HG03469 (cell line): ENCODE measurements at regions not wholly inside any gene's neighbourhood (a gene's known extent, or its start where the extent isn't known, plus 50 kb on each side); places are given as distances from the start of the nearest gene placed in this dataset.
"Not testable (repeated sequence)": the region's sequence is repeated elsewhere in the genome, so short reads cannot be mapped to it uniquely, and the experiment has no call there.

Experiments
- ATAC-seq: cut with Tn5 transposase; IDR thresholded peaks from one replicate; pipeline ENCODE4 v1.9.1; 2021; ENCODE audit warnings: mild to moderate bottlenecking, moderate library complexity, moderate number of reproducible peaks; ENCODE audit not compliant: unreplicated experiment

DNA sequence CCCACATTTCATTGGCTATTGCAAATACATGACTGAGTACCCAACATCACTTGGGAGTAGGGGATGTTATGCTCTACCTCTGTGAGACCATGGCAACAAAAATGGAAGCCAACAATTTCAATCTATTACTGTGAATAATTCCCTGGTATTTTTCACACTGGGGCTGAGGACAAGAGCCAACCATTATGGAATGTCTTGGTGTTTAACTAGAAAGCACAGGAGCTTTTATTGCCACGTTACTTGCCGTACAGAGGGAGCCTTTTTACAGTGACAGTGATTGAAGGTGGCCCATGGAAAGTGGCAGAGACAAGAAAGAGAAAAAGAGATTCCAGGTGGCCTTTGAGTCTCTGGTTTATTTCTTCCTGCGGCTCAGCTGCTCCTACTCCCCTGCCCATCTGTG is 105.7 kb upstream of the TBC1D5 start:
- no peak for ATAC-seq

DNA sequence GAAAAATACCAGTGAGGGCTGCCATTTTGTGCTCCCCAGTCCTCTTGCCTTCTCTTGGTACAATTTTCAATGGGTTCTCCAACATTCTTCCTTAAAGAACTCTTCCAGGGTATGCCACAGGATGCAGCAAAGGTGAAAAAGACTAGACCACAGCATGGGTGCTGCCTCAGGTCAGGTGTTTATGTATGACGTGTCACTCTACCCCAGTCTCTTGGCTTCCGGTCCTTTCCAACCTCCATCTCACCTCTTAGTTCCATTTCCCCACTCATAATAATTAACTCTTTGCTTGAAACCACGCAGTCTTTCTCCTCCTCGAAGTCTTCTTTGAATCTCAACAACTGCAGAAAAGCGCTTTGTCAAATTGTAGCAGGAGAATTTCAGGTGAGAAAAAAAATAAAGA is 104.7 kb upstream of the TBC1D5 start:
- no peak for ATAC-seq

GRCh38 chr3:17846466-17846865 is 104.0 kb upstream of the TBC1D5 start:
- ATAC-seq: no peak

- no peak for ATAC-seq
Measured at GRCh38 chr3:17845026-17845812, 102.8 kb upstream of the TBC1D5 start.

DNA sequence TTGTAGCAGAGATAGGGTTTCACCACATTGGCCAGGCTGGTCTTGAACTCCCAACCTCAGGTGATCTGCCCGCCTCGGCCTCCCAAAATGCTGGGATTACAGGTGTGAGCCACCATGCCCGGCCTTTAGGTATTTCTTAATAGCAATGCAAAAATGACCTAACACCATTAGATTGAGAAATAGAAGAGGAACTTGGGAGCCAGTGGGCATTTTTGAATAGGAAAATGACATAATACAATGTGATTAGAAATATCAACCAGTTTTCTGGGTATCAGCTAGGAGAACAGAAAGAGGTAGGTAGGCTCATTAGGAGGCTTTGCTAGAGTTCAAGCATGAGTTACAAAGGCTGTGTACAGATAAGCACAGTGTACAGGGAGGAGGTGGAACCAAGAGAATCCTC is 101.8 kb upstream of the TBC1D5 start:
- no peak for ATAC-seq

- ATAC-seq: no peak
Measured at GRCh38 chr3:17841190-17841828, 98.9 kb upstream of the TBC1D5 start.

DNA sequence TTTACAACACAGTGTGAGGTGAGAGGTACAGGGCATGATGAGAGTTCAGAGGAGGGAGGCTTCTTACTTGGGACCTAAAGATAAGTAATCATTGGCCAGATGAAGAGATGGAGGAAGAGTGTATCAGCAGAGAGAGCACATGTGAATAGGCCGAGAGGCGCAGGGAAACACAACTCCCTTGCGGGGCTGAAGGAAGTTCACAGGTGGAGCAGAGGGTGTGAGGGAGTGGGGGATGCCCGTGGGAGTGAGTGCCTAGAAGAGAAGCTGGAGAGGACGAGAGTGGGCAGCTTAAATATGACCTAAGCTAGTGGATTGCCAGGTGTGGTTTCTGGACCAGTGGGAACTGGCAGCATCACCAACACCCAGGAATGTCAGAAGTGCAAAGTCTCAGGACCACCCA is 98.2 kb upstream of the TBC1D5 start:
- no peak for ATAC-seq

GRCh38 chr3:17840126-17840525 is 97.7 kb upstream of the TBC1D5 start:
- ATAC-seq: no peak

- ATAC-seq: no peak
Measured at GRCh38 chr3:17836919-17837318, 94.5 kb upstream of the TBC1D5 start.

DNA sequence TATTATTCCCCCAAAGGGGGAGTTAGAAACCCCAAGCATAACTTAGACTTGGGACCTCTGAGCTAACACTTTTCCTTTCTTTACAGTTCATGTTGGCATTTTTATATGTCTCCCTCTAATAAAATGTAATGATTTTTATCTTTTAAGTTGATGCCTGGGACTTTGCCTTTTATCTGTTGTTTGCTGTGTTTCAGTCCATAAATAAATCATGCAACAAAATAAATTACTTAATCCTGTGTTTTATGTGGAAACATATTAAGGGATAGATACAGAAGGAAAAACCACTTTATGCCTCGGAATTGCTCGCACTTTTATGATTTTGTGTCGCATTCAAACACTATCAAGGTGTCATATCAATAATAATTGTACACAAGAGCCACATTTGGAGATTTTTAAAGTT is 93.7 kb upstream of the TBC1D5 start:
- no peak for ATAC-seq

- no peak for ATAC-seq
Measured at GRCh38 chr3:17833786-17834559, 91.5 kb upstream of the TBC1D5 start.

DNA sequence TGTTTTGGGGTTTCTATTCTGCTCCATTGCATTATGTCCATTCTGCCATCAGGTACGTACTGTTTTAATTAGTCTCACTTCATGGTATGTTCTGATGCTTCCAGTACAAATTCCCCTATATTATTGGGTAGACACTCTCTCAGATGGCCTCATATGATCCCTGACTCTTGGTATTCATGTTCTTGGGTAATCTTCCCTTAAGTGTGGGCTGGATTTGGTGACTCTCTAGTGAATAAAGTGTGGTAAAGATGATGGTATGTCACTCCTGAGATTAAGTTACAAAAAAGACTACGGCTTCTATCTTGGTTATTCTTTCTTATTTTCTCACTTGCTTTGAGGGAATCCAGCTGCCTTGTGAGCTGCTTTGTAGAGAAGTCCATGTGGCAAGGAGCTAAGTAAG is 89.6 kb upstream of the TBC1D5 start:
- no peak for ATAC-seq

DNA sequence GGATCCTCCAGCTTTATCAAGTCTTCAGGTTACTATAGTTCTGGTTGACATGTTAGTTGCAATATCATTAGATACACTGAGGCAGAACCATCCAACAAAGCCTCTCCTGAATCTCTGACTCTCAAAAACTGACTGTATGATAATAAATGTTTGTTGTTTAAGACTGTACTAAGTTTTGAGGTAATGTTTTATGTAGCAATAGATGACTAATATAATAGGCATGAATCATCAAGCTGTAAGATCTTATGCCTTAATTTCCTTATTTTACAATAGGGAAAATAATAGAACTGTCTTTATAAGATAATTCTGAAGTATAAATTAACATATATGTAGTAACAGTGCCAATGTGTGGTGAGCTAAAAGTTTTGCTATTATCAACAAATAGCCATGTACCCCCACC is 88.9 kb upstream of the TBC1D5 start:
- ATAC-seq: no peak

DNA sequence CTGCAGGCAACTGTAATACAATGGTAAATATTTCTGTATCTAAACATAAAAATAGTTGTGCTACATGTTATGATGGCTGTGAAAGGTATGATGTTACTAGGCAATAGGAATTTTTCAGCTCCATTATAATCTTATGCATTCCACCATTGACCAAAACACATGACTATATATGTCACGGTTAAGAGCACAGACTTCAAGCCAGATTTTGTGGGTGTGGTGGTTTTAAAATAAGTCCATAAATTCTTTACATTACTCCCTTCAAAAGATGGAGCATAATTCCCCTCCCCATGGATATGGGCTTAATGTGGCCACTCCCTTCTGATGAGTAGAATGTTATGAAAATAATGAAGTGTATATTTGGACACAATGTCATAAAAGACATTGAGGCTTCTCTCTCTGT is 88.4 kb upstream of the TBC1D5 start:
- no peak for ATAC-seq

GRCh38 chr3:17828388-17828787 is 86.0 kb upstream of the TBC1D5 start:
- ATAC-seq: no peak

GRCh38 chr3:17825298-17825697 is 82.9 kb upstream of the TBC1D5 start:
- no peak for ATAC-seq

- ATAC-seq: no peak
Measured at GRCh38 chr3:17823816-17824215, 81.4 kb upstream of the TBC1D5 start.

DNA sequence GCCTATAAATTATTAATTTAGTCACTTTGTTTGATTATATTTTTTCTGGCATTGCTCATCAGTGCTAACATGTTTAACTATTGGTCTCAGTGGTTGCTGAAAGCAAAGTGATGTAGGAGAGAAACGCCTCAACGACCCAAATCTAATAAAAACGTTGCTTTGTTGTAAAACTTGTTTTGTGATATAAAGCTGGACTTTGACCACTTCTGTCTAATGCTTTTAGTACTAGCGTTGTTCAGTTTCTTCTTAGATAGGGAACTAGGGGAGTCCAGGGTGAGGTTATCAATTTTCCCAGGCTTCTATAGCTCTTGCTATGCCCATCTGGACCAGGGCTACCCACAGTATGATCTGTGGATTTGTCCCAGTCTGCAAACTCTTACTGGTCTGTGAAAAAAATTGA is 80.6 kb upstream of the TBC1D5 start:
- ATAC-seq: no peak

GRCh38 chr3:17820704-17821103 is 78.3 kb upstream of the TBC1D5 start:
- ATAC-seq: no peak

GRCh38 chr3:17820275-17820674 is 77.8 kb upstream of the TBC1D5 start:
- no peak for ATAC-seq

GRCh38 chr3:17817973-17818372 is 75.5 kb upstream of the TBC1D5 start:
- not testable (repeated sequence) for ATAC-seq

GRCh38 chr3:17817545-17817944 is 75.1 kb upstream of the TBC1D5 start:
- ATAC-seq: no peak
